ENCODE measurements at regions not wholly inside any gene's neighbourhood (a gene's known extent, or its start where the extent isn't known, plus 50 kb on each side); places are given as distances from the start of the nearest gene placed in this dataset.

- intact Hi-C loops (cut with DNase I) = no loop called here
- no peak overlapping the region for H3K27ac ChIP-seq
- no peaks in the 10 kb centered on the region for H3K36me3 ChIP-seq
- no peaks in the 10 kb centered on the region for H3K27me3 ChIP-seq
- H3K9me3 ChIP-seq = peaks cover 0 to 11% (median 0%) of the 10 kb centered on the region in 11 donors
- no peak for DNase-seq
- no peak for ATAC-seq
- no peak for TF ChIP-seq CTCF (IDR thresholded peaks at IDR 0.05)
- no peaks in the 10 kb centered on the region for H3K4me1 ChIP-seq
- H3K4me3 ChIP-seq = no peak overlapping the region
- WGBS, 2 donors = 42 to 61% methylated on average over 1 of the region's 1 CpG
Measured at GRCh38 chrX:5176766-5177165, 1051.9 kb downstream of the NLGN4X start.

DNA sequence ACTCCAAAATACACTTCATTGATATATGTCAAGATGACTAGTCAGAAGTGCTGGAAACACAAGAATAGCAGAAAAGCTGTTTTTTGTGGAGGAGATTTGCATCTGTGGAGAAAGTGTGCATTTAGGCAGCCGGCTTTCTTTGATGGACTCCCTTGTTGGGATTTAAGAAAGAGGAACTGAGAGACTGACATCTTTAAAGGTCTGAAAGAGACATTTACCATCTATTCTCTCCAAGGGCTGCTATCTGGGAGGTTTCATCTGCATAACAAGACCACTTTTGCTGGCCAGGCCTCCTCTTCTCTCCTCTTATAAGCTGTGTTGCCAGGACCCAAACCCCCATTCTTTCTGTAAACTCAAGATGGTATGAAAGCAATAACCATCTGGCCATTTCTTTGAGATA is 1065.0 kb downstream of the NLGN4X start:
- WGBS, 2 donors = 92% methylated on average over 1 of the region's 1 CpG
- H3K27ac ChIP-seq = no peak overlapping the region
- DNase-seq (no peak), ATAC-seq (no peak)
- no peak for TF ChIP-seq CTCF (IDR thresholded peaks at IDR 0.05)
- intact Hi-C loops (cut with DNase I) = no loop called here
- H3K36me3 ChIP-seq = no peaks in the 10 kb centered on the region
- H3K9me3 ChIP-seq = peaks cover 0 to 9% (median 0%) of the 10 kb centered on the region in 11 donors
- H3K4me1 ChIP-seq = no peaks in the 10 kb centered on the region
- H3K4me3 ChIP-seq = no peak overlapping the region
- H3K27me3 ChIP-seq = no peaks in the 10 kb centered on the region

DNA sequence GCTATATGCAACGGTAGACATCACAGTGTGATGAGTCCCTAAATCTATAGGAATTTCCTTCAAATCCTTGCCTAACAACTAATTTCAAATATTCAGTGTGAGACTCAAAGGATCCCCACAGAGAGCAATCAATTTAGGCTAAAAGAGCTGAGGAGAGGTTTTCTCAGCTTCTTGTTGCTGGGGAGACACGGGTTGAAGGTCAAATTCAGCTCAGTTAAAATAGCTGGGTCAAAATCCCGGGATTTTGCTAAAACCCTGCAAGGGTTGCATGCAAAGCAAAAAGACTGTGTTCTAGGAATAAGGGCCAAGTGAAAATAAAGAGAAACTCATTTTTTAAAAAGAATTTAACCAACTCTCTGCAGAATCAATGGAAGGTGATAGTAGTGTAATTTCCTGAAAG is 1073.4 kb downstream of the NLGN4X start:
- ATAC-seq (no peak), DNase-seq (no peak)
- H3K27ac ChIP-seq = no peak overlapping the region
- intact Hi-C loops (cut with DNase I) = no loop called here
- WGBS, 2 donors = 9 to 13% methylated on average over 3 of the region's 3 CpGs
- H3K4me3 ChIP-seq = no peak overlapping the region
- TF ChIP-seq CTCF (IDR thresholded peaks at IDR 0.05) = no peak
- no peaks in the 10 kb centered on the region for H3K27me3 ChIP-seq
- H3K4me1 ChIP-seq = no peaks in the 10 kb centered on the region
- no peaks in the 10 kb centered on the region for H3K9me3 ChIP-seq
- H3K36me3 ChIP-seq = no peaks in the 10 kb centered on the region

GRCh38 chrX:5145957-5146356 is 1082.7 kb downstream of the NLGN4X start:
- WGBS, 2 donors = 67 to 77% methylated on average over 4 of the region's 4 CpGs
- intact Hi-C loops (cut with DNase I) = no loop called here
- H3K4me1 ChIP-seq = no peaks in the 10 kb centered on the region

More at GRCh38 chrX:5145957-5146356, 1082.7 kb downstream of the NLGN4X start:
- ATAC-seq (no peak), DNase-seq (no peak)
- H3K4me3 ChIP-seq = no peak overlapping the region
- H3K9me3 ChIP-seq = peaks cover 0 to 11% (median 0%) of the 10 kb centered on the region in 11 donors
- H3K27ac ChIP-seq = no peak overlapping the region
- H3K36me3 ChIP-seq = no peaks in the 10 kb centered on the region
- no peaks in the 10 kb centered on the region for H3K27me3 ChIP-seq
- TF ChIP-seq CTCF (IDR thresholded peaks at IDR 0.05) = no peak
